Mammary epithelial cell (primary cell): ENCODE measurements at regions not wholly inside any gene's neighbourhood (a gene's known extent, or its start where the extent isn't known, plus 50 kb on each side); places are given as distances from the start of the nearest gene placed in this dataset.

Experiments used
- CTCF ChIP-seq, 2 donors: IDR thresholded peaks in 1 of 2; conservative IDR thresholded peaks in 1 of 2; 2 replicates each; pipeline ENCODE4 v1.5.1; 2011 to 2012; ENCODE audit warnings: inconsistent platforms in 2 of 2, low read length in 2 of 2, mild to moderate bottlenecking in 2 of 2, control low read depth in 1 of 2, low read depth in 1 of 2; ENCODE audit not compliant: insufficient read depth in 1 of 2; ENCODE audit errors: extremely low read depth in 1 of 2
- EZH2 ChIP-seq: IDR thresholded peaks from 2 replicates; pipeline ENCODE4 v1.6.1; 2012; ENCODE audit warnings: low read length, inconsistent platforms, borderline replicate concordance

- TF ChIP-seq EZH2: no peak
- TF ChIP-seq CTCF (conservative IDR thresholded peaks at IDR 0.05 in 1 of 2, IDR thresholded peaks at IDR 0.05 in 1 of 2; ENCODE audit: extremely low read depth in 1 of 2, insufficient read depth in 1 of 2, low read depth in 1 of 2, low read length in 2 of 2): no peak
Observed at GRCh38 chr2:21773168-21773567, 649.4 kb downstream of the TDRD15 start.
